HG02798 (cell line): ENCODE measurements at regions not wholly inside any gene's neighbourhood (a gene's known extent, or its start where the extent isn't known, plus 50 kb on each side); places are given as distances from the start of the nearest gene placed in this dataset.
A peak's percentile ranks its signal among the peaks of the same experiment; 100 is the strongest.

ENCODE experiments used
- ATAC-seq: cut with Tn5 transposase; IDR thresholded peaks from one replicate; pipeline ENCODE4 v1.9.1; 2021; ENCODE audit warnings: mild to moderate bottlenecking; ENCODE audit not compliant: unreplicated experiment, poor library complexity

GRCh38 chr9:115985657-115986056 is 167.9 kb upstream of the PAPPA start:
- no peak for ATAC-seq

DNA sequence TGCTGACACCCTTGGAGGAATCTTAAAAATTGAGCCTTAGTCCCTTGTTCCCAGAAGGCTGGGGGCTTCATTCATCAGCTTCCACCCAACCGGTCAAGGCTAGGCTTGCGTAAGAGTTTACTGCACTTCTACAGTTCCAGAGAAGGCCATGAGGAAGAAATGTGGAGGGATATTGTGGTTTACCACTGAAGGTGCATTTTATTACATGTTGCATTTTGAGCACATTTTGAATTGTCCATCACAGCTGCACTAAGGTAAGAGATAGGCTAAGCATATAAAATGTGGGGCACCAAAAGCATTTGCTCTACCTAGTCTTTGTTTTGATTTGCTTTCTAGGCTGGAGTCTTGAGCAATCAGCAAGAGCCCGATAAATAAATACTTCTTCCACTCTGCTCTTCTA is 167.1 kb upstream of the PAPPA start:
- ATAC-seq = no peak

- ATAC-seq = no peak
Observed at GRCh38 chr9:115988701-115989100, 164.9 kb upstream of the PAPPA start.

DNA sequence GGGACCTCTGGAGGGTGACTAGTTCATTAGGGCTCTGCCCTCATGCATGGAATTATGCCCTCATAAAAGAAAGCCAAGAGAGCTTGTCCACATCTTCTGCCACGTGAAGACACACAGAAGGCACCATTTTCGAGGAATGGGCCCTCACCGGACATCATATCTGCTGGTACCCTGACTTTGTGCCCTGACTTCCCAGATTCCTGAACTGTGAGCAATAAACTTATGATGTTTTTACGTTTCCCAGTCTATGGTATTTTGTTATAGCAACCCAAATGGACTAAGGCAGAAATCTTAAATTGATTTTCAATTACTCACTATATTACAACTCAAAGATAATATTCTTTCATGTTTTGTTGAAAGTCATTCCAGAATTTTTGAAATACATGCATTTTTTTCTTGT is 163.8 kb upstream of the PAPPA start:
- no peak for ATAC-seq

DNA sequence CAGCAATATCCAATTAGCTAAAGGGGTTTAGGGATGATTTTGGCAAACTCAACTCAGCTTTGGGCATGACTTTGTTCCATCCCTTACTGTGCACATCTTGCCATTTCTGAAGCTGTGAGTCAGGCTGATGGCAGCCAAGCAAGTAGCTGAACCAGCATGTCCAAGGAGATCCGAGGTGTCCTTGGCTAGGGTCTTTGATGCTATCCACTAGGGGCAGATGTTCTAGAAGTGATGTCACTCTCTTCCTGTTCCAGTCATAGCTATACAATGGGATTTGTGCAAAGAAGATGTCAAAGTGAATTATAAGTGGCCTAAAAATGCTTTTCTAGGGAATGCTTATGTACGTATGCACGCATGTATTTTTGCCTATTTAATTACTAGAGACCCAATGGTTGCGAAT is 160.8 kb upstream of the PAPPA start:
- ATAC-seq = no peak

DNA sequence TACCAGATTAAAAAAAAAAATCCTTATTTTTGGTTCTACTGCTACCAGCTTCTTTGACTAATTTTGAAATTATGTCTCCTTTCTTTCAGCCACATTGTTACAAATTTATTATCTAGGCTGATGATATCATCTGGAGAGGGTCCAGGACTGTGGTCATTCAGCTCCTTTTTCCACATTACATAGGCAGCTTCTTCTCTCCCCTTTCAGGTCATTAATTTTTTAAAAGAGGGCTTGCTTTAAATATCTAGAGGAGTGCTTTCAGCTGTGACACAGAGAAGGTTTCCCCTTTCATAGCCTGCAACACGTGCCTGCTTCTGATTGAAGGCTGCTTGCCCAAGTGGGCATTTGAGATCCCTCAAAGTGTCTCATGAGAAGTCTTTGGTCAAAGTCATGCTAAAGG is 155.7 kb upstream of the PAPPA start:
- no peak for ATAC-seq

GRCh38 chr9:115998666-115999065 is 154.9 kb upstream of the PAPPA start:
- ATAC-seq = no peak

DNA sequence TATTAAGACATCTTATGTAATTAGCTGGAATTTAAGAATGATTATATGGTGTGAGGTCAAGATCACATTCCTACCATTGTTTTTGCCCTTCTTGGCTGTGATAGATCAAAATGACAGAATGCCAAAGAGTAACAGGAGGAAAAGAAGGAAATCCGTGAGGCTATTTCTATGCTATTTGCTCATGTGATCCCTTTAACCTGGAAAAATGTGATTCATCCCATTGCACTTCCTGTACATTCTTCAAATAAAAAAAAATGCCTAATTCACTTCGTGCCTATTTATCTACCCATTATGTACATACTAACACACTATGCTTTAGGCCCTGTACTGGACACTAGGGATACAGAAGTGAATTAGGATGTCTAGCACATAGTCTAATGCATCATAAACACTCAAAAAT is 154.1 kb upstream of the PAPPA start:
- no peak for ATAC-seq

DNA sequence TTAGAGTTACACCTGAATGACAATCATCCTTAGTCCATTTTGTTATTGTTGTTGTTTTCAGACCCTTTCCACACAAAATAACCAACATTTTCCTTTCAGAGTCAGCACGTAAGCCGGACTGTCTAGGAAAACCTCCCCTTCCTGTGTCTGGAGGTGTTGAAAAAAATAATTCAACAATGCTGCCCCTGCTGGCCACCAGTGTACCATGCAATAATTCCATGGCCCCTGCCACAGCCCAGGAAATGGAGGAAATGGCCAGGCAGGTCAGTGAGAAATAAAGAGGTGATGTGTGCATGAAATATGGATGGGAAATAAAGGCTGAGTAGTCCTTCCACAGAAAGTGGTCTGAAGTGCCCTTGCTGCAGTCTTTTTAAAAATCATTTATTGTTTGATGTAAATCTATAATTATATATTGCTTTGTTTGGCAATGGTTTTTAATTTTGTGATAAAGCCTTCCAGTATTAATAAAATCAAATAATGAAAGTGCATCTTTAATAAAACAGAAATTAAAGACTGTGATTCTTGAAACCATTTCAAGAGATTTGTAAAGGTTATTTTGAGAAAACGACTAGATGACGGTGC is 152.8 kb upstream of the PAPPA start:
- ATAC-seq = peak; percentile 65

- no peak for ATAC-seq
Observed at GRCh38 chr9:116002181-116002580, 151.4 kb upstream of the PAPPA start.

DNA sequence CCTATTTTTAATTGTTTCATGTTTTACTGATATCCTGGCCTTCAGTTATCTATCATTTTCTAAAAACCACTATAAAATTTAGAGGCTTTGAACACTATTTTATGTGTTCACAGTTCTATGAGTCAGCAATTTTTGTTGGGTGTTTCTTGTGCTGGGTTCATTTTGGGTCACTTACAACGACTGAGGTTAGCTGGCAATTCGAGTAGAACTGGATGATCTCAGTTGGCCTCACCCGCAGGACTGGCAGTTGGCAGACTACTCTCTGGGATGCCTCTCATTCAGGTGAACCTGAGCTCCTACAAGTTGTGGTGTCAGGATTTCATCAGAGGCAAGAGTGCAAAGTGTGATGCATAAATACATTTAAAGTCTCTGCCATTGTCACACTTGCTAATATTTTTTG is 151.0 kb upstream of the PAPPA start:
- ATAC-seq = no peak

GRCh38 chr9:116003397-116003796 is 150.2 kb upstream of the PAPPA start:
- no peak for ATAC-seq

- ATAC-seq = no peak
Observed at GRCh38 chr9:116005205-116005604, 148.4 kb upstream of the PAPPA start.

- ATAC-seq = no peak
Observed at GRCh38 chr9:116007824-116008223, 145.8 kb upstream of the PAPPA start.

DNA sequence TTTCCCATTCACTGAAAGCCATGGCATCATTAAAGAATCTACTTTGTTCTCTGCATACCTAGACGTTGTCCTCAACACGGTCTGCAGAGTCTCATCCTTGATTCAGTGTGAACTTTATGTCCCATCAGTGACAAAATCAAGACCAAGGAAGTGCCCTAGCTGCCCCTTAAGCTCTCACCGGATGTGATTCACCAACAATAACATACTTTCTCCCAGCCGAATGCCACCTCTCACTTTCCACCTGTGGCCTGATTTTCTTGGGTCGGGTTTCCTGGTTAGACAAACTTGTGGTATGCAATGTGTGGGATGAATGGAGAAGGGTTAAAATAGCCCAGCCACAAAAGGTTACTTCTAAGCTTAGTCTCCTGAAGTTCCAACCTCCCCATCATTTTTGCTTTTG is 145.3 kb upstream of the PAPPA start:
- no peak for ATAC-seq

- ATAC-seq = no peak
Observed at GRCh38 chr9:116009420-116009819, 144.2 kb upstream of the PAPPA start.

- no peak for ATAC-seq
Observed at GRCh38 chr9:116015855-116016254, 137.7 kb upstream of the PAPPA start.

- ATAC-seq = no peak
Observed at GRCh38 chr9:116020146-116020545, 133.4 kb upstream of the PAPPA start.

DNA sequence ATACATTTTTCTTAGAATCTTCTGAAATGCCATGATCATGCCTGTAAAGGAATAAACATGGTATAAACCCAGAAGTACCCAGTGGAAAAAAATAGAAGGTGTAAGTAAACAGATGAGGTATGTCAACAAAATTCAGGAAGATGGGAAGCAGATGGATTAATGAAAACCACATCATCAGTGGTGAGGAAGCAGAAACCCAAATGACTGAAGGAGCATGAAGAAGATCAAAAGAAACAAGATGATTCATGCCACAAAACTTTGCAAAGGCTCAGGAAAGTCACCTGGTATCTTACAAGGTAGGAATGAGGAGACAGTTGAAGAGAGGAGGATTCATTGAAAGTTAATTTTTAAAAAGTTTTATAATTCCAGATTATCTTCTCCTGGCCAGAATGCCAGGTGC is 132.8 kb upstream of the PAPPA start:
- no peak for ATAC-seq

DNA sequence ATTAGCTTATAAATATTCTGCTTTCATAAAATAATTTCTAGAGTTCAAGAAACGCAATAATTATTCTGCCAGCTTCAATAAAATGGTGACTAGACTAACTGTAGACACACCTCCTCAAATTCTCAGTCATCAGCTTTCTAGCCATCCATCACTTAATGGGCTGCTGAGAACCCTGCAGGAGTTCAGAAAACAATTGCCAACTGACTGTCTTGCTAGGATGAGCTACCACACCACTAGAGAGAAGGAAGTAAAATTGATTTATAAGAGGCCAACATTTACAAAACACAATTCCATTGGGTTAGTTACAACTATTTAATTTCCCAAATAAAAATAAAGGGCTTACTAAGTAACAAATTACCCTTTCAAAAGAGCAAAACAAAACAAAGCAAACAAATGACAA is 126.5 kb upstream of the PAPPA start:
- no peak for ATAC-seq

- no peak for ATAC-seq
Observed at GRCh38 chr9:116027511-116027910, 126.1 kb upstream of the PAPPA start.

DNA sequence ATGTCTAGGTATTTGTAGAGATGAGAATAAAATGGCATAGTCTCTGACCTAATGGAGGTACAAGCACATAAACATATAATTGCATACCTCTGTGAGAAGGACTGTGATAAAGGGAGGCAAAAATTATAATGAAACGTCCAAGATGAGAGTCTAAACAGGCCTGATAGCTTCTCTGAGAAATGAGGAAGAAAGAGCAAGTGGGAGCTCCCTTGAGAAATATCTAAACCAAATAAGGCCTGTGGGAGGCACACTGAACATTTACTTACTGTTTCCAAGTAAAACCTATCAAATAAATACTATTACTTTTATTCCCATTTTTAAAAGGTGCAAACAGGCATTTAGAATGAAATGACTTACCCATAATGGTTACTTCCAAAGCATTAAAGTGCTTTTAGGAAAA is 125.6 kb upstream of the PAPPA start:
- ATAC-seq = no peak

- no peak for ATAC-seq
Observed at GRCh38 chr9:116030517-116030916, 123.1 kb upstream of the PAPPA start.
